ENCODE measurements at regions not wholly inside any gene's neighbourhood (a gene's known extent, or its start where the extent isn't known, plus 50 kb on each side); places are given as distances from the start of the nearest gene placed in this dataset.

GRCh38 chr1:239232921-239233320, 153.4 kb upstream of the CHRM3 start:
- TF ChIP-seq KLF7 (tag by site-specific recombination; IDR thresholded peaks at IDR 0.05; ENCODE audit: borderline replicate concordance) (no peak), ZNF677 (tag by site-specific recombination; IDR thresholded peaks at IDR 0.05) (no peak), ZNF350 (tag by site-specific recombination; IDR thresholded peaks at IDR 0.05) (no peak), ZNF274 (IDR thresholded peaks at IDR 0.05; ENCODE audit: low read length) (no peak), ZNF274 (tag by site-specific recombination; IDR thresholded peaks at IDR 0.05; ENCODE audit: borderline replicate concordance) (no peak), ZNF311 (tag by site-specific recombination; IDR thresholded peaks at IDR 0.05; ENCODE audit: borderline replicate concordance) (no peak), ZNF473 (tag by site-specific recombination; IDR thresholded peaks at IDR 0.05) (no peak), SCRT1 (tag by site-specific recombination; IDR thresholded peaks at IDR 0.05; ENCODE audit: borderline replicate concordance) (no peak), ZNF621 (tag by site-specific recombination; IDR thresholded peaks at IDR 0.05) (no peak)
- TF ChIP-seq, protein P1, sequence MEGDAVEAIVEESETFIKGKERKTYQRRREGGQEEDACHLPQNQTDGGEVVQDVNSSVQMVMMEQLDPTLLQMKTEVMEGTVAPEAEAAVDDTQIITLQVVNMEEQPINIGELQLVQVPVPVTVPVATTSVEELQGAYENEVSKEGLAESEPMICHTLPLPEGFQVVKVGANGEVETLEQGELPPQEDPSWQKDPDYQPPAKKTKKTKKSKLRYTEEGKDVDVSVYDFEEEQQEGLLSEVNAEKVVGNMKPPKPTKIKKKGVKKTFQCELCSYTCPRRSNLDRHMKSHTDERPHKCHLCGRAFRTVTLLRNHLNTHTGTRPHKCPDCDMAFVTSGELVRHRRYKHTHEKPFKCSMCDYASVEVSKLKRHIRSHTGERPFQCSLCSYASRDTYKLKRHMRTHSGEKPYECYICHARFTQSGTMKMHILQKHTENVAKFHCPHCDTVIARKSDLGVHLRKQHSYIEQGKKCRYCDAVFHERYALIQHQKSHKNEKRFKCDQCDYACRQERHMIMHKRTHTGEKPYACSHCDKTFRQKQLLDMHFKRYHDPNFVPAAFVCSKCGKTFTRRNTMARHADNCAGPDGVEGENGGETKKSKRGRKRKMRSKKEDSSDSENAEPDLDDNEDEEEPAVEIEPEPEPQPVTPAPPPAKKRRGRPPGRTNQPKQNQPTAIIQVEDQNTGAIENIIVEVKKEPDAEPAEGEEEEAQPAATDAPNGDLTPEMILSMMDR (tag by site-specific recombination; IDR thresholded peaks at IDR 0.05), result no peak
- TF ChIP-seq, protein P2, sequence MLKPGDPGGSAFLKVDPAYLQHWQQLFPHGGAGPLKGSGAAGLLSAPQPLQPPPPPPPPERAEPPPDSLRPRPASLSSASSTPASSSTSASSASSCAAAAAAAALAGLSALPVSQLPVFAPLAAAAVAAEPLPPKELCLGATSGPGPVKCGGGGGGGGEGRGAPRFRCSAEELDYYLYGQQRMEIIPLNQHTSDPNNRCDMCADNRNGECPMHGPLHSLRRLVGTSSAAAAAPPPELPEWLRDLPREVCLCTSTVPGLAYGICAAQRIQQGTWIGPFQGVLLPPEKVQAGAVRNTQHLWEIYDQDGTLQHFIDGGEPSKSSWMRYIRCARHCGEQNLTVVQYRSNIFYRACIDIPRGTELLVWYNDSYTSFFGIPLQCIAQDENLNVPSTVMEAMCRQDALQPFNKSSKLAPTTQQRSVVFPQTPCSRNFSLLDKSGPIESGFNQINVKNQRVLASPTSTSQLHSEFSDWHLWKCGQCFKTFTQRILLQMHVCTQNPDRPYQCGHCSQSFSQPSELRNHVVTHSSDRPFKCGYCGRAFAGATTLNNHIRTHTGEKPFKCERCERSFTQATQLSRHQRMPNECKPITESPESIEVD (tag by site-specific recombination; IDR thresholded peaks at IDR 0.05), result no peak
